ENCODE measurements at regions not wholly inside any gene's neighbourhood (a gene's known extent, or its start where the extent isn't known, plus 50 kb on each side); places are given as distances from the start of the nearest gene placed in this dataset.
"Not testable (repeated sequence)": the region's sequence is repeated elsewhere in the genome, so short reads cannot be mapped to it uniquely, and the experiment has no call there.

DNA sequence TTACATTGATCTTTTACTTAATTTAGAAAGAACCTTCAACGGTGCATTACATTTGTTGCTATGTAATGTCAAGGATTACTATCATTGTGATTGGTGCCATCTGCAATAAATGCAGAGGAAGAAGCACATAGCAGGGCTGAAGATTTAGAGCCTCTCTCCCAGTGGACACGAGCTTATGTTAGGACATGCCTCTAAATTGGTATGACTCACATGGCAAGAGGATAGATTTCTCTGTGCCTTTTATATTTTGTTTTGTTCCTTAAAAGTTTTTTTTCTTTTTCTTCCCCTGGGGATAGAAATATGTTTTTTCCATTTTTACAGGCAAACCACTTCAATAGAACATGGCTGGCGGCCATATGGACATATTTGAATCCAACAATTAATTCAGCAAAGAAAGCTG lies 205.0 kb upstream of the HAND2 start:
- 41 to 58% methylated on average over 3 of the region's 3 CpGs for WGBS, 2 donors
- peaks cover 0 to 2% of the 10 kb centered on the region in 2 donors for H3K4me1 ChIP-seq (ENCODE audit: control insufficient read depth in 2 of 2, insufficient read depth in 2 of 2, low read length in 1 of 2)
- H3K27me3 ChIP-seq (ENCODE audit: control insufficient read depth in 1 of 2, insufficient read depth in 2 of 2, low read length in 2 of 2) = no peaks in the 10 kb centered on the region
- H3K9me3 ChIP-seq (ENCODE audit: control insufficient read depth in 2 of 2, insufficient read depth in 1 of 2, low read depth in 1 of 2, low read length in 1 of 2) = no peaks in the 10 kb centered on the region
- no peak overlapping the region for H3K27ac ChIP-seq (ENCODE audit: low read depth in 2 of 2, low read length in 1 of 2)
- no peak overlapping the region for H3K4me3 ChIP-seq (ENCODE audit: low read depth in 1 of 2, low read length in 2 of 2)
- no peaks in the 10 kb centered on the region for H3K36me3 ChIP-seq (ENCODE audit: control insufficient read depth in 2 of 2, insufficient read depth in 2 of 2, low read length in 1 of 2)

DNA sequence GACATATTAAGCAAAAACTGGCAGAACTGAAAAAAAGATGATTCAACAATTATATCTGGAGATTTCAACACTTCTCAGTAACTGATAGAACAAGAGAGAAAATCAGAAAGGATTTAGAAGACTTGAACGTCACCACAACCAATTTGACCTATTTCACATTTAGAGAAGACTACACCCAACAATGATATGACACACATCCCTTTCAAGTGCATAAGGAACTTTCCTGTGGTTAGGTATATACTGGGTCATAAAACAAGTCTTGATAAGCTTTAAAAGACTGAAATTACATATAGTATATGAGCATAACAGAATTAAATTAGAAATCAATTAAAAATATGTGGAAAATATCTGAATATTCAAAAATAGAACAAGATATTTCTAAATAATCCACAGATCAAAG lies 201.2 kb upstream of the HAND2 start:
- Histone ChIP-seq H3K27me3 (ENCODE audit: control insufficient read depth in 1 of 2, insufficient read depth in 2 of 2, low read length in 2 of 2) (no peaks in the 10 kb centered on the region), H3K4me3 (ENCODE audit: low read depth in 1 of 2, low read length in 2 of 2) (no peak overlapping the region), H3K9me3 (ENCODE audit: control insufficient read depth in 2 of 2, insufficient read depth in 1 of 2, low read depth in 1 of 2, low read length in 1 of 2) (peaks cover 0 to 2% of the 10 kb centered on the region in 2 donors), H3K4me1 (ENCODE audit: control insufficient read depth in 2 of 2, insufficient read depth in 2 of 2, low read length in 1 of 2) (peaks cover 0 to 2% of the 10 kb centered on the region in 2 donors), H3K36me3 (ENCODE audit: control insufficient read depth in 2 of 2, insufficient read depth in 2 of 2, low read length in 1 of 2) (no peaks in the 10 kb centered on the region), H3K27ac (ENCODE audit: low read depth in 2 of 2, low read length in 1 of 2) (no peak overlapping the region)
- 70 to 73% methylated on average over 1 of the region's 1 CpG for WGBS, 2 donors

DNA sequence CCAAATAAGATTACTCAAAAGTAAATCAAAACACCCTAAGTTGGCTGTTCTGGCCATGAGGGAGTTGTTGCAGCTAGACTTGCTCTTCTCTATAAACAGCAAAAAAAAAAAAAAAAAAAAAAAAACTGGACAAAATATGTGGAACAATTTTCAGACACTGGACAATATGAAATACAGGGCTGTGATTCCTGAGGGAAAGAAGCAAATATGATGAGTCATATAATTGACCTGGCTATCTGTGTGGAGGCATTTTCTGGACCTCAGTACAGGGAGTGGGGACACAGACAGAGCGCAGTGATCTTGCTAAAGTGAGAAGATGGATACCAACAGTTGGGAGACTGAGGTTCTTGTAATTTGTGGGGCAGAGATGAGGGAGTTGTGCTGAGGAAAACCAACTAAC lies 192.0 kb upstream of the HAND2 start:
- Histone ChIP-seq H3K27me3 (ENCODE audit: control insufficient read depth in 1 of 2, insufficient read depth in 2 of 2, low read length in 2 of 2) (no peaks in the 10 kb centered on the region), H3K9me3 (ENCODE audit: control insufficient read depth in 2 of 2, insufficient read depth in 1 of 2, low read depth in 1 of 2, low read length in 1 of 2) (peaks cover 0 to 3% of the 10 kb centered on the region in 2 donors), H3K36me3 (ENCODE audit: control insufficient read depth in 2 of 2, insufficient read depth in 2 of 2, low read length in 1 of 2) (no peaks in the 10 kb centered on the region), H3K27ac (ENCODE audit: low read depth in 2 of 2, low read length in 1 of 2) (no peak overlapping the region), H3K4me1 (ENCODE audit: control insufficient read depth in 2 of 2, insufficient read depth in 2 of 2, low read length in 1 of 2) (no peaks in the 10 kb centered on the region), H3K4me3 (ENCODE audit: low read depth in 1 of 2, low read length in 2 of 2) (no peak overlapping the region)
- WGBS, 2 donors = 89 to 92% methylated on average over 1 of the region's 1 CpG

DNA sequence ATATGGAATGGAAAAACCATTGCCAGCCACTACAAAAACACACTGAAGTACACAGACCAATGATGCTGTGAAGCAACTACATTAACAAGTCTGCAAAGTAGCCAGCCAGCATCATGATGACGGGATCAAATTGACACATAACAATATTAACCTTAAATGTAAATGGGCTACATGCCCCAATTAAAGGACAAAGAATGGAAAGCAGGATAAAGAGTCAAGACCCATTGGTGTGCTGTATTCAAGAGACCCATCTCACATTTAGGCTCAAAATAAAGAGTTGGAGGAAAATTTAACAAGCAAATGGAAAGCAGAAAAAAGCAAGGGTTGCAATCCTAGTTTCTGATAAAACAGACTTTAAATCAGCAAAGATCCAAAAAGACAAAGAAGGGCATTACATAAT lies 188.5 kb upstream of the HAND2 start:
- H3K4me3 ChIP-seq (ENCODE audit: low read depth in 1 of 2, low read length in 2 of 2) = not testable (repeated sequence)

DNA sequence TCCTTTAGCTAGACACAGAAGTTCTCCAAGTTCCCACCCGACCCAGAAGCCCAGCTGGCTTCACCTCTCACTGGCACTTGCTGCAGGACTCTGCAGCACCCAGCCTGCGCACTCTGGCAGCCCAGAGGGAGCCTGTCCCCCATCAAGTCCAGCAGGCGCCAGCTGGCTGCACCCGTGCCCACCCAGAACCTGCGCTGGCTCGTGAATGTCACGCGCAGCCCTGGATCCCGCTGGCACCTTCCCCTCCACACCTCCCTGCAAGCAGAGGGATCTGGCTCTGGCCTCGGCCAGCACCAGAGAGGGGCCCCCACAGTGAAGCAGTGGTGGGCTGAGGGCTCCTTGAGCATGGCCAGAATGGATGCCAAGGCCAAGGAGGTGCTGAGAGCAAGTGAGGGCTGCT lies 187.6 kb upstream of the HAND2 start:
- no peaks in the 10 kb centered on the region for H3K4me1 ChIP-seq (ENCODE audit: control insufficient read depth in 2 of 2, insufficient read depth in 2 of 2, low read length in 1 of 2)
- no peaks in the 10 kb centered on the region for H3K36me3 ChIP-seq (ENCODE audit: control insufficient read depth in 2 of 2, insufficient read depth in 2 of 2, low read length in 1 of 2)
- no peak overlapping the region for H3K4me3 ChIP-seq (ENCODE audit: low read depth in 1 of 2, low read length in 2 of 2)
- H3K27ac ChIP-seq (ENCODE audit: low read depth in 2 of 2, low read length in 1 of 2) = no peak overlapping the region
- 86 to 90% methylated on average over 10 of the region's 10 CpGs for WGBS, 2 donors
- H3K27me3 ChIP-seq (ENCODE audit: control insufficient read depth in 1 of 2, insufficient read depth in 2 of 2, low read length in 2 of 2) = no peaks in the 10 kb centered on the region
- peaks cover 0 to 3% of the 10 kb centered on the region in 2 donors for H3K9me3 ChIP-seq (ENCODE audit: control insufficient read depth in 2 of 2, insufficient read depth in 1 of 2, low read depth in 1 of 2, low read length in 1 of 2)

More for the DNA sequence above, 188.5 kb upstream of the HAND2 start:
- H3K36me3 ChIP-seq (ENCODE audit: control insufficient read depth in 2 of 2, insufficient read depth in 2 of 2, low read length in 1 of 2); H3K4me1 ChIP-seq (ENCODE audit: control insufficient read depth in 2 of 2, insufficient read depth in 2 of 2, low read length in 1 of 2); H3K9me3 ChIP-seq (ENCODE audit: control insufficient read depth in 2 of 2, insufficient read depth in 1 of 2, low read depth in 1 of 2, low read length in 1 of 2); H3K27ac ChIP-seq (ENCODE audit: low read depth in 2 of 2, low read length in 1 of 2); H3K27me3 ChIP-seq (ENCODE audit: control insufficient read depth in 1 of 2, insufficient read depth in 2 of 2, low read length in 2 of 2): not testable (repeated sequence)
- WGBS, 2 donors = 86 to 88% methylated on average over 1 of the region's 1 CpG

DNA sequence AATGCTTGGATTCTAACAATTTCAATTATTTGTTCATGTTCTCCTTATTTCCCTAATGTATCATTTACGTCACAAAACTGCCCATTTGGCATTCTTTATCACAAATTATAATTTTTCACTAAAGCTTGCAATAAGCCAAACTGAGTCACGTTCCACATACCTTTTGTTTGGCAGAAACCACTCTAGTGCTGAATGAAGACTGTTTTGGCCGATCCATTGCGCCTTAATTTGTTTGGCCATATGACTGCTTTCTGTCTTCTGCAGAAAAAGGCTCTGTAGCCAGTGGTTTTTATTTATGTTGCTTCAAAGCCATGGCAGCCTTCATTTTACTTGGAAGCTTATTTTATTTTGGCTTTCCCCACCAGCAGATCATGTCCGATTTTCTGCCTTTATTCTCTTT lies 184.4 kb upstream of the HAND2 start:
- Histone ChIP-seq H3K4me3 (ENCODE audit: low read depth in 1 of 2, low read length in 2 of 2) (no peak overlapping the region), H3K27ac (ENCODE audit: low read depth in 2 of 2, low read length in 1 of 2) (no peak overlapping the region), H3K36me3 (ENCODE audit: control insufficient read depth in 2 of 2, insufficient read depth in 2 of 2, low read length in 1 of 2) (no peaks in the 10 kb centered on the region), H3K9me3 (ENCODE audit: control insufficient read depth in 2 of 2, insufficient read depth in 1 of 2, low read depth in 1 of 2, low read length in 1 of 2) (peaks cover 0 to 3% of the 10 kb centered on the region in 2 donors), H3K27me3 (ENCODE audit: control insufficient read depth in 1 of 2, insufficient read depth in 2 of 2, low read length in 2 of 2) (no peaks in the 10 kb centered on the region), H3K4me1 (ENCODE audit: control insufficient read depth in 2 of 2, insufficient read depth in 2 of 2, low read length in 1 of 2) (no peaks in the 10 kb centered on the region)
- WGBS, 2 donors = 62 to 71% methylated on average over 5 of the region's 5 CpGs

DNA sequence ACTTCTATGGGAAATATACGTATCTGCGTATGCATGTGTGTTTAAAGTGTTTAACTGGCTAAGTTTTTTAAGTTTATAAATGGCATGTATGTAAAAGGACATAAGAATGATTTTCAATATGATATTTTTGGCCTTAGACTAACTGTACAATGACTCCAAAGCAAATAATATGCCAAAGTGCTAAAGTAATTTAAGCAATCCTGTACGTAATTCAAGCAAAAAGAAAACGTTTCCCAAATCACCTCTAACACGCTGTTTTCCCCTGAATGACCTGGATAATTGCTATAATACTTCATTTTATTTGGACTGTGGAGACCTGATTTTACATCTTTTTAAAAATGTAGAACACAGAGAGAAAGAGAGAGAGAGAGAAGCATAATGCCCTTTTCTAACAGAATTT lies 183.0 kb upstream of the HAND2 start:
- Histone ChIP-seq H3K27me3 (ENCODE audit: control insufficient read depth in 1 of 2, insufficient read depth in 2 of 2, low read length in 2 of 2) (no peaks in the 10 kb centered on the region), H3K27ac (ENCODE audit: low read depth in 2 of 2, low read length in 1 of 2) (no peak overlapping the region), H3K4me1 (ENCODE audit: control insufficient read depth in 2 of 2, insufficient read depth in 2 of 2, low read length in 1 of 2) (no peaks in the 10 kb centered on the region), H3K4me3 (ENCODE audit: low read depth in 1 of 2, low read length in 2 of 2) (no peak overlapping the region), H3K9me3 (ENCODE audit: control insufficient read depth in 2 of 2, insufficient read depth in 1 of 2, low read depth in 1 of 2, low read length in 1 of 2) (peaks cover 0 to 3% of the 10 kb centered on the region in 2 donors), H3K36me3 (ENCODE audit: control insufficient read depth in 2 of 2, insufficient read depth in 2 of 2, low read length in 1 of 2) (no peaks in the 10 kb centered on the region)
- 66 to 67% methylated on average over 5 of the region's 5 CpGs for WGBS, 2 donors

DNA sequence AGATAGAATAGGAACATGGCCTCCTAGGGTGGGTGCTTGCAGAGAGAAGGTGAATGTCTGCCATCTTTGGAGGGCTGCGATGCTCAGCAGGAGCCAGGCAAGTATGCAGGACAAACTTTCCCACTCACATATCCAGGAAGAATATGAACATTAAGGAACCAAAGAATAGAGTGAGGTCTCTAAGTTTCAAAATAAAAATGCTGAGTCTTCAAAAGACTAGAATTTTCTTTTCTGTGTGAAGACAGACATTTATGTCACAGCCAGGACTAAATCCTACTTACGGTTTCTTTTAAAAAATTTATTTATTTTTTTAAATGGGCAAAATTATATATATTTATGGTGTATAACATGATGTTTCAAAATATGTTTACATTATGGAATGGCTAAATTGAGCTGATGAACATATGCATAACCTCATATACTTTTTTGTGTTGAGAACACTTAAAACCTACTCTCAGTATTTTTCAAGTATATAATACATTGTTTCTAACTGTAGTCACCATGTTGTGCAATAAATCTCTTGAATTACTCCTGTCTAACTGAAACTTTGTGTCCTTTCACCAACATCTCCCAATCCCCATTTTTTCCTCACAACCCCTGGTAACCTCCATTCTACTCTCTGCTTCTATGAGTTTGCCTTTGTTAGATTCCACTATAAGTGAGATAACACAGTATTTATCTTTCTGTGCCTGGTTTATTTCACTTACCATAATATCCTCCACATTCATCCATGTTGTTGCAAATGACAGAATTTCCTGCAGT lies 177.8 kb upstream of the HAND2 start:
- Histone ChIP-seq H3K4me1 (ENCODE audit: control insufficient read depth in 2 of 2, insufficient read depth in 2 of 2, low read length in 1 of 2) (no peaks in the 10 kb centered on the region), H3K9me3 (ENCODE audit: control insufficient read depth in 2 of 2, insufficient read depth in 1 of 2, low read depth in 1 of 2, low read length in 1 of 2) (no peaks in the 10 kb centered on the region), H3K36me3 (ENCODE audit: control insufficient read depth in 2 of 2, insufficient read depth in 2 of 2, low read length in 1 of 2) (no peaks in the 10 kb centered on the region), H3K4me3 (ENCODE audit: low read depth in 1 of 2, low read length in 2 of 2) (no peak overlapping the region), H3K27me3 (ENCODE audit: control insufficient read depth in 1 of 2, insufficient read depth in 2 of 2, low read length in 2 of 2) (no peaks in the 10 kb centered on the region), H3K27ac (ENCODE audit: low read depth in 2 of 2, low read length in 1 of 2) (no peak overlapping the region)
- WGBS, 2 donors = 89 to 98% methylated on average over 2 of the region's 2 CpGs

DNA sequence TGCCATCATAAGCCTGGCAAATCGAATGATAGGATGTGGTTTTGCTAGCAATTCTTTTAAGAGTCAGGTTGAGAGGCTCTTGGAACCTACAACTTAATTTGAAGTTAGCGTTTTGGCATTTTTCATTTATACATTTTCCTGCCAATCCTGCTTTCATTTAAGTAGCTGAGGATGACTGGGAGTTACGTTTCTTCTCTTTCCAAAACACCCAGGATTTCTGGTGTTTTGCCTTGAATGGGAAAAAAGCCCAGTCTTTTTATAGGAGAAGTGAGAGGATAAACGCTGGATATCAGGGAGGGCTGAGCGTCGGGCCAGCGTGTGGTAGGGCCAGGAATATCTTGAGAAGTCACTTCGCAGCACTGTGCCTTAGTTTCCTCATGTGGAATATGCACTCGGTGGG lies 174.2 kb upstream of the HAND2 start:
- H3K4me1 ChIP-seq (ENCODE audit: control insufficient read depth in 2 of 2, insufficient read depth in 2 of 2, low read length in 1 of 2) = no peaks in the 10 kb centered on the region
- no peaks in the 10 kb centered on the region for H3K36me3 ChIP-seq (ENCODE audit: control insufficient read depth in 2 of 2, insufficient read depth in 2 of 2, low read length in 1 of 2)
- H3K27ac ChIP-seq (ENCODE audit: low read depth in 2 of 2, low read length in 1 of 2) = no peak overlapping the region
- 68 to 80% methylated on average over 9 of the region's 9 CpGs for WGBS, 2 donors
- H3K27me3 ChIP-seq (ENCODE audit: control insufficient read depth in 1 of 2, insufficient read depth in 2 of 2, low read length in 2 of 2) = no peaks in the 10 kb centered on the region
- H3K4me3 ChIP-seq (ENCODE audit: low read depth in 1 of 2, low read length in 2 of 2) = no peak overlapping the region
- no peaks in the 10 kb centered on the region for H3K9me3 ChIP-seq (ENCODE audit: control insufficient read depth in 2 of 2, insufficient read depth in 1 of 2, low read depth in 1 of 2, low read length in 1 of 2)

DNA sequence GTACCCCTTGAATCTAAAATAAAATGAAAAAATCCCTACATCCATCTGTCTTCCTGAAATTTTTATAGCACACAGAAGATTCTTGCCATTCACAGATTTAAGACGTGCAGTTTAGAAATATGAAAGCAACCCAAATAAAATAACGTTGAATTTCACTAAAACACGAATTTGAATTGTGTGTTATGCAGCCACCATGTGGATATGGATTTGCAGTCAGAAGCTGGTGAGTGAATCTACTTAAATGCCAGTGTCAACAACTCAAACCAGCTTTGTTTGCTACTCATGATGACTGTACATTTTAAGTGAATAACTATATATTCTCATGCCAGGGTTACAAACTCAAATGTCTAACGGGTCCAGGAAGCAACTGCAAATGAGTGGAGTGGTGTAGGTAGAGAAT lies 173.0 kb upstream of the HAND2 start:
- Histone ChIP-seq H3K9me3 (ENCODE audit: control insufficient read depth in 2 of 2, insufficient read depth in 1 of 2, low read depth in 1 of 2, low read length in 1 of 2) (no peaks in the 10 kb centered on the region), H3K27ac (ENCODE audit: low read depth in 2 of 2, low read length in 1 of 2) (no peak overlapping the region), H3K27me3 (ENCODE audit: control insufficient read depth in 1 of 2, insufficient read depth in 2 of 2, low read length in 2 of 2) (no peaks in the 10 kb centered on the region), H3K36me3 (ENCODE audit: control insufficient read depth in 2 of 2, insufficient read depth in 2 of 2, low read length in 1 of 2) (no peaks in the 10 kb centered on the region), H3K4me1 (ENCODE audit: control insufficient read depth in 2 of 2, insufficient read depth in 2 of 2, low read length in 1 of 2) (no peaks in the 10 kb centered on the region), H3K4me3 (ENCODE audit: low read depth in 1 of 2, low read length in 2 of 2) (no peak overlapping the region)
- WGBS, 2 donors = 71 to 76% methylated on average over 4 of the region's 4 CpGs
